HG02763 (cell line): ENCODE measurements at regions not wholly inside any gene's neighbourhood (a gene's known extent, or its start where the extent isn't known, plus 50 kb on each side); places are given as distances from the start of the nearest gene placed in this dataset.
"Not testable (repeated sequence)": the region's sequence is repeated elsewhere in the genome, so short reads cannot be mapped to it uniquely, and the experiment has no call there.

ENCODE experiments used
- ATAC-seq: cut with Tn5 transposase; IDR thresholded peaks from one replicate; pipeline ENCODE4 v1.9.1; 2021; ENCODE audit warnings: mild to moderate bottlenecking, moderate library complexity; ENCODE audit not compliant: unreplicated experiment

- ATAC-seq = no peak
These were observed 443.1 kb upstream of the FMR1 start for GRCh38 chrX:147468600-147468999.

GRCh38 chrX:147476008-147476407 lies 435.7 kb upstream of the FMR1 start:
- no peak for ATAC-seq

- ATAC-seq = no peak
These were observed 432.8 kb upstream of the FMR1 start for GRCh38 chrX:147478899-147479298.

GRCh38 chrX:147485207-147485606 lies 426.5 kb upstream of the FMR1 start:
- no peak for ATAC-seq

GRCh38 chrX:147494365-147494764 lies 417.4 kb upstream of the FMR1 start:
- ATAC-seq = no peak

- no peak for ATAC-seq
These were observed 412.9 kb upstream of the FMR1 start for GRCh38 chrX:147498796-147499195.

- ATAC-seq = no peak
These were observed 388.7 kb upstream of the FMR1 start for GRCh38 chrX:147522981-147523380.

GRCh38 chrX:147533426-147533825 lies 378.3 kb upstream of the FMR1 start:
- no peak for ATAC-seq

GRCh38 chrX:147537172-147537571 lies 374.5 kb upstream of the FMR1 start:
- ATAC-seq = no peak

- not testable (repeated sequence) for ATAC-seq
These were observed 363.7 kb upstream of the FMR1 start for GRCh38 chrX:147548023-147548422.

GRCh38 chrX:147550217-147550616 lies 361.5 kb upstream of the FMR1 start:
- ATAC-seq = no peak

GRCh38 chrX:147559191-147559590 lies 352.5 kb upstream of the FMR1 start:
- ATAC-seq = no peak

- no peak for ATAC-seq
These were observed 346.5 kb upstream of the FMR1 start for GRCh38 chrX:147565237-147565636.

GRCh38 chrX:147570483-147570882 lies 341.2 kb upstream of the FMR1 start:
- ATAC-seq = no peak

GRCh38 chrX:147573266-147573665 lies 338.5 kb upstream of the FMR1 start:
- ATAC-seq = no peak

- no peak for ATAC-seq
These were observed 309.5 kb upstream of the FMR1 start for GRCh38 chrX:147602176-147602696.

GRCh38 chrX:147626605-147627004 lies 285.1 kb upstream of the FMR1 start:
- peak; percentile 64 for ATAC-seq

- no peak for ATAC-seq
These were observed 276.5 kb upstream of the FMR1 start for GRCh38 chrX:147635186-147635585.

- ATAC-seq = no peak
These were observed 274.5 kb upstream of the FMR1 start for GRCh38 chrX:147637190-147637589.

- no peak for ATAC-seq
These were observed 264.6 kb upstream of the FMR1 start for GRCh38 chrX:147646949-147647723.

- ATAC-seq = no peak
These were observed 235.9 kb upstream of the FMR1 start for GRCh38 chrX:147675819-147676218.

- ATAC-seq = no peak
These were observed 232.2 kb upstream of the FMR1 start for GRCh38 chrX:147679356-147680005.
